A549 (cell line): ENCODE measurements at regions not wholly inside any gene's neighbourhood (a gene's known extent, or its start where the extent isn't known, plus 50 kb on each side); places are given as distances from the start of the nearest gene placed in this dataset.

Experiments used
- ATAC-seq, 2 experiments: fragments of 200-7000 bp in 1 of 2; fragments of >200 bp in 1 of 2; cut with Nextera tagmentation in 1 of 2; cut with Tn5 transposase in 1 of 2; 3 replicates each; pipeline versions ENCODE4 v1.8.0 to v1.9.1; 2018 to 2020; ENCODE audit warnings: mild to moderate bottlenecking in 1 of 2, moderate library complexity in 1 of 2
- CTCF ChIA-PET: fragments of 300-600 bp; sonication (Branson Sonifier 250); formaldehyde crosslinking; extraction: SDS; loops from one replicate; lab custom pipeline; 2021; ENCODE audit warnings: antibody characterized with exemption, inconsistent platforms; lab: Yijun Ruan, JAX
- POLR2A ChIA-PET: fragments of 350-600 bp; formaldehyde crosslinking; extraction: SDS; loops from one replicate; lab custom pipeline; 2021; ENCODE audit warnings: antibody characterized with exemption, inconsistent platforms; lab: Yijun Ruan, JAX
- DNase-seq, 2 experiments: peaks; one replicate each; pipeline versions ENCODE4 v3.0.0 to v3.0.0-alpha.2; 2011 to 2016; ENCODE audit warnings: low read depth in 1 of 2, low spot score in 1 of 2
- FAIRE-seq: peaks from 2 replicates; lab custom pipeline; 2011; peaks lifted over from hg19 to GRCh38; lab: Jason Lieb, UNC
- H3K27ac ChIP-seq, 2 experiments: fragments of >200 bp; sonication (Bioruptor Twin); formaldehyde crosslinking; 3 replicates each; pipeline ENCODE4 v1.5.1; 2016 to 2017
- H3K4me1 ChIP-seq: fragments of >200 bp; sonication (Bioruptor Twin); formaldehyde crosslinking; 3 replicates; pipeline ENCODE4 v1.6.1; 2016
- H3K4me2 ChIP-seq: fragments of >200 bp; sonication (Bioruptor Twin); formaldehyde crosslinking; 3 replicates; pipeline ENCODE4 v1.6.1; 2016
- H3K4me3 ChIP-seq: fragments of >200 bp; sonication (Bioruptor Twin); formaldehyde crosslinking; 3 replicates; pipeline ENCODE4 v1.5.1; 2016
- H3K9me3 ChIP-seq: fragments of >200 bp; sonication (Bioruptor Twin); formaldehyde crosslinking; 3 replicates; pipeline ENCODE4 v1.6.1; 2016
- CBX8 ChIP-seq: fragments of 200-600 bp; sonication (generic); IDR thresholded peaks from 2 replicates; pipeline ENCODE4 v1.6.1; 2016
- CHD2 ChIP-seq: fragments of 150-350 bp; IDR thresholded peaks from 2 replicates; pipeline ENCODE4 v1.6.1; 2014; ENCODE audit warnings: low read length; ENCODE audit not compliant: partially characterized antibody
- EHF ChIP-seq: fragments of 250-450 bp; sonication (Bioruptor Pico); IDR thresholded peaks from 2 replicates; pipeline ENCODE4 v1.5.0; 2020; ENCODE audit warnings: mild to moderate bottlenecking
- FOSL2 ChIP-seq, 2 experiments: fragments of 450-650 bp in 1 of 2; fragments of >200 bp in 1 of 2; sonication (Bioruptor Twin) in 1 of 2; formaldehyde crosslinking; IDR thresholded peaks; 2 replicates each; pipeline versions ENCODE4 v1.5.0 to v1.6.1; 2016 to 2020; ENCODE audit warnings: mild to moderate bottlenecking in 1 of 2, moderate library complexity in 1 of 2
- GATA3 ChIP-seq: IDR thresholded peaks from 2 replicates; pipeline ENCODE4 v1.6.1; 2012; ENCODE audit warnings: borderline replicate concordance
- HDAC2 ChIP-seq: fragments of 200-600 bp; sonication (generic); IDR thresholded peaks from 2 replicates; pipeline ENCODE4 v1.6.1; 2016
- HOXB5 ChIP-seq: fragments of 250-450 bp; sonication (Bioruptor Pico); IDR thresholded peaks from 2 replicates; pipeline ENCODE4 v1.5.0; 2020; ENCODE audit warnings: mild to moderate bottlenecking, moderate library complexity
- JUN ChIP-seq, 2 experiments: fragments of >200 bp; sonication (Bioruptor Twin); formaldehyde crosslinking; IDR thresholded peaks; 2 replicates in 1 of 2; 3 replicates in 1 of 2; pipeline ENCODE4 v1.6.1; 2016 to 2017
- JUNB ChIP-seq: fragments of >200 bp; sonication (Bioruptor Twin); formaldehyde crosslinking; IDR thresholded peaks from 2 replicates; pipeline ENCODE4 v1.6.1; 2016
- KDM5A ChIP-seq: fragments of 200-600 bp; sonication (generic); IDR thresholded peaks from 2 replicates; pipeline ENCODE4 v1.6.1; 2016; ENCODE audit warnings: antibody characterized with exemption, mild to moderate bottlenecking
- NR3C1 ChIP-seq: fragments of >200 bp; sonication (Bioruptor Twin); formaldehyde crosslinking; IDR thresholded peaks from 3 replicates; pipeline ENCODE4 v1.6.1; 2017
- PBX3 ChIP-seq: IDR thresholded peaks from 2 replicates; pipeline ENCODE4 v1.6.1; 2012
- PHF8 ChIP-seq: fragments of 200-600 bp; sonication (generic); IDR thresholded peaks from 2 replicates; pipeline ENCODE4 v1.6.1; 2016; ENCODE audit warnings: low read depth, mild to moderate bottlenecking, antibody characterized with exemption, moderate library complexity, borderline replicate concordance
- POLR2A ChIP-seq: IDR thresholded peaks from 2 replicates; pipeline ENCODE4 v1.6.1; 2012; ENCODE audit warnings: mild to moderate bottlenecking, low read length
- REST ChIP-seq: fragments of 200-600 bp; sonication (generic); IDR thresholded peaks from 2 replicates; pipeline ENCODE4 v1.6.1; 2016; ENCODE audit warnings: antibody characterized with exemption, mild to moderate bottlenecking, moderate library complexity
- SMC3 ChIP-seq: fragments of >200 bp; sonication (Bioruptor Twin); formaldehyde crosslinking; IDR thresholded peaks from 3 replicates; pipeline ENCODE4 v1.6.1; 2018; ENCODE audit warnings: inconsistent platforms
- SREBF2 ChIP-seq: fragments of 450-650 bp; IDR thresholded peaks from 2 replicates; pipeline ENCODE4 v1.6.1; 2014; ENCODE audit warnings: mild to moderate bottlenecking, moderate library complexity
- TFCP2L1 ChIP-seq: fragments of 250-450 bp; sonication (Bioruptor Pico); IDR thresholded peaks from 2 replicates; pipeline ENCODE4 v1.5.0; 2021; ENCODE audit warnings: mild to moderate bottlenecking
- TP53 ChIP-seq: fragments of 250-450 bp; sonication (Bioruptor Pico); IDR thresholded peaks from 2 replicates; pipeline ENCODE4 v1.5.0; 2021; ENCODE audit warnings: mild to moderate bottlenecking, moderate library complexity
- USF2 ChIP-seq: fragments of 450-650 bp; IDR thresholded peaks from 2 replicates; pipeline ENCODE4 v1.6.1; 2014; ENCODE audit warnings: antibody characterized with exemption
- ZNF302 ChIP-seq: fragments of 250-450 bp; sonication (Bioruptor Pico); IDR thresholded peaks from 2 replicates; pipeline ENCODE4 v1.9.0; 2021; ENCODE audit warnings: inconsistent platforms, mild to moderate bottlenecking, moderate library complexity
- WGBS: methylation state at CpG from one replicate; pipeline ENCODE4 v1.1.6; 2017; ENCODE audit errors: missing lambda C conversion rate; 5-methylcytosine and 5-hydroxymethylcytosine counted together
- TF ChIP-seq, protein P1 (sequence below): fragments of 250-450 bp; sonication (Bioruptor Pico); IDR thresholded peaks from 2 replicates; pipeline ENCODE4 v1.5.0; 2020; ENCODE audit warnings: low read depth, mild to moderate bottlenecking, moderate library complexity

DNA sequence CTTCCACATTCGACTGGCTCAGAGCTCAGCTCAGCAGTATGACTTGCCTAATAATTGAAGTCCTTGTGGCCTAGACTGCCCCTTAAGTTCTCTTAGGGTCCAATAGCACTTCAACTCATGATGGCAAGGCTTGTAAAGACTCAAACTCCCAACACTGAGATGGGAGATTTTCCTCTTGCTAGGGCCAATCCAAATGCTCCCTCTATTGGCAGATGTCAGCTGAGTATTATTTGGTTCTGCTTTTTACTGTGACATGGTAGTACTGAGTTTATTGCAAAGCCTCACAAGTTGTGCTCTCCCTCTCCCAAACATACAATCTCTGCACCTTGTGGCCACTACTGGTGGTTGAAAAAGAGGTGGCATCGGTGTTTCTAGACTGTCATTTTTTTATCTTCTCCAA is 164.2 kb downstream of the ALG10 start:
- CTCF ChIA-PET, result interaction anchor here (0.9 to 1.2 kb wide), 2 partner anchors 14 to 62 kb away, joined by 3 read pairs; no protein-coding TSS in a partner anchor
- H3K4me1 ChIP-seq, result no peaks in the 10 kb centered on the region
- no peak overlapping the region for H3K27ac ChIP-seq
- no peak overlapping the region for H3K4me2 ChIP-seq
- DNase-seq (no peak), FAIRE-seq (no peak), ATAC-seq (no peak)
- WGBS, result 8% methylated on average over 2 of the region's 2 CpGs
- no peak overlapping the region for H3K4me3 ChIP-seq
- H3K9me3 ChIP-seq, result no peaks in the 10 kb centered on the region
- TF ChIP-seq SREBF2 (no peak), REST (no peak), HOXB5 (CRISPR knock-in tag) (no peak), PBX3 (no peak), PHF8 (no peak), HDAC2 (no peak)
- TF ChIP-seq, protein P1, sequence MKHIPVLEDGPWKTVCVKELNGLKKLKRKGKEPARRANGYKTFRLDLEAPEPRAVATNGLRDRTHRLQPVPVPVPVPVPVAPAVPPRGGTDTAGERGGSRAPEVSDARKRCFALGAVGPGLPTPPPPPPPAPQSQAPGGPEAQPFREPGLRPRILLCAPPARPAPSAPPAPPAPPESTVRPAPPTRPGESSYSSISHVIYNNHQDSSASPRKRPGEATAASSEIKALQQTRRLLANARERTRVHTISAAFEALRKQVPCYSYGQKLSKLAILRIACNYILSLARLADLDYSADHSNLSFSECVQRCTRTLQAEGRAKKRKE (CRISPR knock-in tag), result no peak
- TF ChIP-seq, all 56 proteins: peak for 0
- POLR2A ChIA-PET, result no interaction called here

GRCh38 chr12:34188974-34189373 is 166.7 kb downstream of the ALG10 start:
- Histone ChIP-seq H3K4me3 (no peak overlapping the region), H3K9me3 (no peaks in the 10 kb centered on the region), H3K4me2 (no peak overlapping the region), H3K27ac (no peak overlapping the region), H3K4me1 (no peaks in the 10 kb centered on the region)
- ATAC-seq (no peak), FAIRE-seq (no peak), DNase-seq (no peak)
- 3% methylated on average over 1 of the region's 1 CpG for WGBS
- CTCF ChIA-PET, result no interaction called here
- no peak for TF ChIP-seq NR3C1
- no peak for TF ChIP-seq TFCP2L1 (CRISPR knock-in tag)
- no peak for TF ChIP-seq CBX8
- TF ChIP-seq SMC3, result no peak
- TF ChIP-seq KDM5A, result no peak
- TF ChIP-seq JUN (IDR thresholded peaks at IDR 0.05), result no peak
- TF ChIP-seq CHD2, result no peak
- no peak for TF ChIP-seq ZNF302 (CRISPR knock-in tag)
- no peak for TF ChIP-seq TP53
- TF ChIP-seq, protein P1 (CRISPR knock-in tag), result no peak
- no peak for TF ChIP-seq GATA3
- TF ChIP-seq POLR2A, result no peak
- TF ChIP-seq FOSL2 (IDR thresholded peaks at IDR 0.05), result no peak
- no peak for TF ChIP-seq FOSL2 (CRISPR knock-in tag; IDR thresholded peaks at IDR 0.05)
- TF ChIP-seq EHF (CRISPR knock-in tag), result no peak
- no peak for TF ChIP-seq PHF8
- no peak for TF ChIP-seq USF2
- TF ChIP-seq JUNB, result no peak
- POLR2A ChIA-PET, result no interaction called here
